Epithelial cell of esophagus (primary cell): ENCODE measurements at regions not wholly inside any gene's neighbourhood (a gene's known extent, or its start where the extent isn't known, plus 50 kb on each side); places are given as distances from the start of the nearest gene placed in this dataset.
A peak's percentile ranks its signal among the peaks of the same experiment; 100 is the strongest.

Source experiments
- DNase-seq: peaks from one replicate; pipeline ENCODE4 v3.0.0; 2010; ENCODE audit warnings: low read depth
- H3K4me3 ChIP-seq: 2 replicates; pipeline ENCODE4 v1.5.1; 2011; ENCODE audit warnings: mild to moderate bottlenecking, low read length, control low read depth
- TF ChIP-seq, protein P1 (sequence below): IDR thresholded peaks from 2 replicates; pipeline ENCODE4 v1.5.1; 2011; ENCODE audit warnings: low read depth, mild to moderate bottlenecking, low read length, control low read depth, inconsistent platforms; ENCODE audit not compliant: insufficient read depth; ENCODE audit errors: missing control alignments

DNA sequence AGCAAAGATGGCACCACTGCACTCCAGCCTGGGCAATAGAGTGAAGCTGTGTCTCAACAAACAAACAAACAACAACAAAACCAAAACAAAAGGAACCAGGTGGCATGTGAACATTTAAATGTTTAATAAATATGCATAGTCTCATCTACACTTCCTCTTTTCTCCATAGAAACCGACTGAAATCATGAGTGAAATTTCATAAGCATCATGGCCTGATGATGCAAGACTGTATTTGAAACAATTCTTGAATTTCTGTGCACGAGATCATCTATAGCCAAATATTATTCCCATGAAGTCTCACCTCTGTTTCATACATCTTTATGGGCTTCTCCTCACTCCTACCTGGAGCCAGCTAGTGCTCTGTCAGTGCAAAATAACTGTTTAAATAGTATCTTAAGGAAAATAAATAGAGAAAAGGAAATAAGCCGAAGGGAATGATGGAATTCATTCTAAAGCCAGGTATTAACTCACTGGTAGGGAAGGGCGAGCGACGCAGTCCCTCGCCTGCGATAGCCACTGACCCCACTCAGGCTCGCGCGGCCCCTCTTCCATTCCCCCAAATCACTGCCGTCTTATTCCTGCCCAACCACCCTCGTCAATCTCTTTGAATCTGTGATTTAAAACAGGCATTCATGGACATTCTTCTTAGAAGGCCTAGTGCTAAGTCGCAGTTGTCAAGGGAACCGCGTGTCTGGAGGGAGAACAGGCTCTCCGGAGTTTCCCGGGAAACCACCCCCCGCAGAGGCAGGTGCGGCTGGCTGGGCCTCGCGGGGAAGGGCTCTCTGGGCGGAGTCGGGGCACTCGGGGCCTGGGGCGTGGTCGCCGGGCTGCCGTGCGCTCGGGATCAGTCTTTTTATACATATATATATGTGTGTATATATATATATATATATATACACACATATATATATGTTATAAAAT, 52.4 kb upstream of the TRIM2 start:
- peak; percentile 48 for DNase-seq
- TF ChIP-seq, protein P1, sequence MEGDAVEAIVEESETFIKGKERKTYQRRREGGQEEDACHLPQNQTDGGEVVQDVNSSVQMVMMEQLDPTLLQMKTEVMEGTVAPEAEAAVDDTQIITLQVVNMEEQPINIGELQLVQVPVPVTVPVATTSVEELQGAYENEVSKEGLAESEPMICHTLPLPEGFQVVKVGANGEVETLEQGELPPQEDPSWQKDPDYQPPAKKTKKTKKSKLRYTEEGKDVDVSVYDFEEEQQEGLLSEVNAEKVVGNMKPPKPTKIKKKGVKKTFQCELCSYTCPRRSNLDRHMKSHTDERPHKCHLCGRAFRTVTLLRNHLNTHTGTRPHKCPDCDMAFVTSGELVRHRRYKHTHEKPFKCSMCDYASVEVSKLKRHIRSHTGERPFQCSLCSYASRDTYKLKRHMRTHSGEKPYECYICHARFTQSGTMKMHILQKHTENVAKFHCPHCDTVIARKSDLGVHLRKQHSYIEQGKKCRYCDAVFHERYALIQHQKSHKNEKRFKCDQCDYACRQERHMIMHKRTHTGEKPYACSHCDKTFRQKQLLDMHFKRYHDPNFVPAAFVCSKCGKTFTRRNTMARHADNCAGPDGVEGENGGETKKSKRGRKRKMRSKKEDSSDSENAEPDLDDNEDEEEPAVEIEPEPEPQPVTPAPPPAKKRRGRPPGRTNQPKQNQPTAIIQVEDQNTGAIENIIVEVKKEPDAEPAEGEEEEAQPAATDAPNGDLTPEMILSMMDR: no peak
- H3K4me3 ChIP-seq: no peak overlapping the region

DNA sequence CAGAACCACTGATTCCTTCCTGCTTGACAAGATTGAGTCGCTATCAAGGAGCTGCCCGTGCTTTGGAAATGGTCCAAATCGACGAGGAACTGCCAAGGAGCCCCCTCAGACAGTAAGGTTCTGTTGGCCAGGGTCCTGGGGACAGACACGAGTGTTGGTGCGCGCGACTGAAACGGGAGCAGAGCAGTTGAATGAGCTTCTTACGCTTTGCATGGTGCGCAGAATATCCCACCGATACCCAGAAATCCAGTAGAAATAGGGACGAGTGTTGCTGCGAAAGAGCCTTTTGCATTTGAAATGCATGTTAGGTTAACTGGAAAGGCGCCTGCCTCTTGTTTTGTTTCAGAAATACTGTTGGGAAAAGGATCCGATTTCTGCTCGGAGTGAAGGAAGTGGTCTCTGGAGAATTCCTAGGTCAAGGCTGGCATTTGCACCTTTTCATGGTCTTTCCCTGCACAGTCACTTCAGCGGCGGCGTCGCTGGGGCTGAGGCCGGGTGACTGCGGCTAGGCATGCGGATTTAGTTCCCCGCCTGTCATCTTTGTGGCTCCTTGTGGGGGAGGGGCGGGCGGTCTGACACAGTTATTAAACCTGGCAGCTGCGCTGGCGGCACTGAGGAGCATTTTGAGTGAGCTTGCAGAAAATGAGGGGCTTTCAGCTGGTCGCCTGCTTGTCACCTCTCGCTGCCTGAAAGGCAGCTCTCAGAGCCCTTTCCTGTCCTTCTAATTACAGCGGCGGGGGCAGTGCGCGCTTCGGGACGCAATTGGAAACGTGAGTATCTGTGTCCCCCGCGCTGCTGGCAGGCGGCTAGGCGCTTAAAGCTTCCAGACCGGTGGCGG, 51.5 kb upstream of the TRIM2 start:
- TF ChIP-seq, protein P1: no peak
- peak; percentile 14 for DNase-seq
- peak overlapping the region; percentile 50 for H3K4me3 ChIP-seq

DNA sequence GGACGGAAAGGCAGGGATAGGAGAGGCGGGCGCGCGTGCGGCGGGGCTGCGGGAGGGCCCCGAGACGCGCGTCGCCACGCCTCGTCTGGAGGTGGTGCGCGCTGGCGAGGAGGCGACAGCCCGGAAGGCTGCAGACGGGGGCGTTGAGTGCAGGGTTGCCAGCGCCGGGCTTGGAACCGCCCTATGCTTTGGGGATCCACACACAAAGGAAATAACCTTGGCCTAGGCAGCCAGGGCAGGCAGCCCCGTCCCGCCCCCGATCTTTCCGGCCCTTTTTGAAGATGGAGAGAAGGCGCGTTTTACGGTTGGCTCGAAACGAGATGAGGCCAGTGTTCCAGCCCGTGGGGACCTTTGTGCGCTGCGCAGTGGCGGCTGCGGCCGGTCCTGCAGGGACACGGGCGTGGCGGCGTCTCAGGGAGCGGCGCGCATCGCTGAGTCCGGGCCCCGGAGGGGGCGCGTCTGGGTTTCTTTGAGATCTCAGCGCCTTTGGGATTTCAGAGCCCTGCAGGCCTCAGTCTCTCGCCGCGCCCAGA, 50.8 kb upstream of the TRIM2 start:
- peak; percentile 28 for DNase-seq
- peak overlapping the region; percentile 50 for H3K4me3 ChIP-seq
- TF ChIP-seq, protein P1: no peak

DNA sequence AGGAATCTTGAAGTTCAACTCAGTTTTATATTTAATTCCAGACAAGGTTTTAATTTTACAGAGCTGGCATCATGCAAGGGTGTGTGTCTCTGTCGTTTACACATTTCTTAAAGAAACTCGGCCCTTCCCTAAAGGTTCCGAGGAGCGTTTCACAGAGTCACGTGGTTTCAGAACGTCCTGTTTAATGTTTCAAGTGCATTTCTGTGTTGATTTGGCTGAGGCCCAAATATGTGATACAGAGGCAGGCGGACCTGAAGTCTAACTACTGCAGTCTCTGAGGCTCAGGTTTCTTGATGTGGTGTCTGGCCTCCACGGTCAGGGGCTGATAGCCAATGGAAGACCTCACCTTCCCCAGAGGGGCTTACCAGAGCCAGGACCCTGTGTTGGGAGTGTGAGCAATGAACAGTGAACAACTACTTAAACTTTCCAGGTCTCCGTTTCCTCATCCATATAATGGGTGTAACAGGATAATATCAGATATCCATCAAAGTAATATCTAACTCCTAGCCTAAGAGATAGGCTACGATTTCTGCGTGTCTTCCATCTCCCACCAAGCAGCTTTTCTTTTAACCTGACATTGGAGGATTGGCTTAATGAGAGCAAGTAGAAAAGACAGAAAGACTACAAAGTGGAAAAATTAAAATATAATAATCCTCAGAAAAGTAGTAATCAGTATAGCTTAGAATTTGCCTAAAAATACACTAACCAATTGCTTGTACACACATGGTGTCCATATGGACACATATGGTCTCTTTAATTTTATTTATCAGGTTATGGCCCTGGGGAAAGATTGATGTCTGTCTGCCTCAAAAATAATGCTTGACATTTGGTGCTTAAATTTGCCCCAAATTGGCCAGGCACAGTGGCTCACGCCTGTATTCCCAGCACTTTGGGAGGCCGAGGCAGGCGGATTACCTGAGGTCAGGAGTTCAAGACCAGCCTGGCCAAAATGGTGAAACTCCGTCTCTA, 50.0 kb upstream of the TRIM2 start:
- peak overlapping the region; percentile 50 for H3K4me3 ChIP-seq
- peak; percentile 76 for DNase-seq
- TF ChIP-seq, protein P1: no peak
